NT2/D1 (cell line): ENCODE measurements at regions not wholly inside any gene's neighbourhood (a gene's known extent, or its start where the extent isn't known, plus 50 kb on each side); places are given as distances from the start of the nearest gene placed in this dataset.

Experiments used
- DNase-seq: peaks from one replicate; pipeline ENCODE4 v3.0.0-alpha.2; 2011; ENCODE audit warnings: low read depth, low spot score
- H3K27me3 ChIP-seq: 2 replicates; pipeline ENCODE4 v1.6.0; 2011; ENCODE audit warnings: mild to moderate bottlenecking; ENCODE audit not compliant: insufficient read length, insufficient read depth
- H3K36me3 ChIP-seq: 2 replicates; pipeline ENCODE4 v1.6.1; 2011; ENCODE audit warnings: mild to moderate bottlenecking, low read length, mixed read lengths; ENCODE audit not compliant: insufficient read depth, insufficient read length
- H3K4me1 ChIP-seq: 2 replicates; pipeline ENCODE4 v1.5.1; 2011; ENCODE audit not compliant: insufficient read depth, insufficient read length
- H3K4me3 ChIP-seq: 2 replicates; pipeline ENCODE4 v1.5.1; 2011; ENCODE audit warnings: low read depth; ENCODE audit not compliant: insufficient read length
- H3K9ac ChIP-seq: 2 replicates; pipeline ENCODE4 v1.6.0; 2011; ENCODE audit warnings: low read depth; ENCODE audit not compliant: insufficient read length
- H3K9me3 ChIP-seq: 2 replicates; pipeline ENCODE4 v1.5.1; 2011; ENCODE audit warnings: mild to moderate bottlenecking, low read length; ENCODE audit not compliant: insufficient read depth
- SUZ12 ChIP-seq: IDR thresholded peaks from 2 replicates; pipeline ENCODE4 v1.6.1; 2011; ENCODE audit not compliant: insufficient read length, insufficient read depth; ENCODE audit errors: extremely low read depth
- YY1 ChIP-seq: IDR thresholded peaks from 2 replicates; pipeline ENCODE4 v1.6.1; 2011; ENCODE audit not compliant: insufficient read length, insufficient read depth
- ZNF274 ChIP-seq: IDR thresholded peaks from 2 replicates; pipeline ENCODE4 v1.6.1; 2011; ENCODE audit warnings: mild to moderate bottlenecking, low read depth, low read length

GRCh38 chr1:95956215-95956614 lies 722.2 kb downstream of the RWDD3 start:
- DNase-seq = no peak
- H3K9ac ChIP-seq = no peak overlapping the region
- TF ChIP-seq YY1 (no peak), ZNF274 (no peak), SUZ12 (no peak)

DNA sequence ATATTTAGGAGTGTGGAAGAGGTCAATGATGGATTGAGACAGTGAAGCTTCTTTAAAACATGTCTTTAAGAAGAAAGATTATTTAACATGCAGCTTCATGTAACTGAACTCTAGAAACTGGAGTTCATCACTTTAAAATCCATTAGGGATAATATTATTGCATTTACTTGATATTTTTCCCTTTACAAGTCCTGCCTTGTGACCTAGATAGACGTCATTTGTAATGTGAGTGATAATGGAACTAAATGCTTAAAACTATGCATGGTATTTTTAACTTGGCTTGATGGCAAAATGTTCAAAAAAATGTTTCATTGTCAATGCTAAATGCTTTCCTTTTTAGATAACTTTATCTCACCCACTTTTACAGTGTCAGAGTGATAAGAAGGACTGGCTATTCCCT lies 723.7 kb downstream of the RWDD3 start:
- Histone ChIP-seq H3K4me1 (no peaks in the 10 kb centered on the region), H3K27me3 (no peaks in the 10 kb centered on the region), H3K4me3 (no peak overlapping the region), H3K9ac (no peak overlapping the region), H3K36me3 (no peaks in the 10 kb centered on the region), H3K9me3 (0 out of 2 replicates have a peak, but pooled peaks cover 4% of the 10 kb centered on the region)
- no peak for TF ChIP-seq YY1
- TF ChIP-seq ZNF274 = no peak
- TF ChIP-seq SUZ12 = no peak
- no peak for DNase-seq

More at GRCh38 chr1:95956215-95956614, 722.2 kb downstream of the RWDD3 start:
- Histone ChIP-seq H3K4me3 (no peak overlapping the region), H3K36me3 (no peaks in the 10 kb centered on the region), H3K9me3 (0 out of 2 replicates have a peak, but pooled peaks cover 4% of the 10 kb centered on the region), H3K4me1 (no peaks in the 10 kb centered on the region), H3K27me3 (no peaks in the 10 kb centered on the region)

- no peak for DNase-seq
- no peak overlapping the region for H3K9ac ChIP-seq
- no peak overlapping the region for H3K4me3 ChIP-seq
- no peaks in the 10 kb centered on the region for H3K9me3 ChIP-seq
- TF ChIP-seq YY1 = no peak
- no peak for TF ChIP-seq SUZ12
- TF ChIP-seq ZNF274 = no peak
- H3K4me1 ChIP-seq = no peaks in the 10 kb centered on the region
- H3K27me3 ChIP-seq = no peaks in the 10 kb centered on the region
- H3K36me3 ChIP-seq = no peaks in the 10 kb centered on the region
Observed at GRCh38 chr1:95966866-95967265, 732.9 kb downstream of the RWDD3 start.

- Histone ChIP-seq H3K9me3 (no peaks in the 10 kb centered on the region), H3K27me3 (no peaks in the 10 kb centered on the region), H3K9ac (no peak overlapping the region), H3K36me3 (no peaks in the 10 kb centered on the region), H3K4me3 (no peak overlapping the region), H3K4me1 (peaks cover 4% of the 10 kb centered on the region)
- DNase-seq = no peak
- TF ChIP-seq YY1 = no peak
- no peak for TF ChIP-seq ZNF274
- no peak for TF ChIP-seq SUZ12
Observed at GRCh38 chr1:95974586-95974985, 740.6 kb downstream of the RWDD3 start.

- Histone ChIP-seq H3K27me3 (no peaks in the 10 kb centered on the region), H3K4me1 (no peaks in the 10 kb centered on the region), H3K36me3 (no peaks in the 10 kb centered on the region), H3K9ac (no peak overlapping the region), H3K4me3 (no peak overlapping the region), H3K9me3 (no peaks in the 10 kb centered on the region)
- no peak for TF ChIP-seq ZNF274
- no peak for TF ChIP-seq SUZ12
- TF ChIP-seq YY1 = no peak
- no peak for DNase-seq
Observed at GRCh38 chr1:95982711-95983110, 738.9 kb upstream of the PTBP2 start.

GRCh38 chr1:95983831-95984230 lies 737.8 kb upstream of the PTBP2 start:
- no peaks in the 10 kb centered on the region for H3K9me3 ChIP-seq
- no peak for DNase-seq
- no peaks in the 10 kb centered on the region for H3K4me1 ChIP-seq
- no peak overlapping the region for H3K4me3 ChIP-seq
- no peaks in the 10 kb centered on the region for H3K36me3 ChIP-seq
- TF ChIP-seq YY1 = no peak
- no peaks in the 10 kb centered on the region for H3K27me3 ChIP-seq
- H3K9ac ChIP-seq = no peak overlapping the region

DNA sequence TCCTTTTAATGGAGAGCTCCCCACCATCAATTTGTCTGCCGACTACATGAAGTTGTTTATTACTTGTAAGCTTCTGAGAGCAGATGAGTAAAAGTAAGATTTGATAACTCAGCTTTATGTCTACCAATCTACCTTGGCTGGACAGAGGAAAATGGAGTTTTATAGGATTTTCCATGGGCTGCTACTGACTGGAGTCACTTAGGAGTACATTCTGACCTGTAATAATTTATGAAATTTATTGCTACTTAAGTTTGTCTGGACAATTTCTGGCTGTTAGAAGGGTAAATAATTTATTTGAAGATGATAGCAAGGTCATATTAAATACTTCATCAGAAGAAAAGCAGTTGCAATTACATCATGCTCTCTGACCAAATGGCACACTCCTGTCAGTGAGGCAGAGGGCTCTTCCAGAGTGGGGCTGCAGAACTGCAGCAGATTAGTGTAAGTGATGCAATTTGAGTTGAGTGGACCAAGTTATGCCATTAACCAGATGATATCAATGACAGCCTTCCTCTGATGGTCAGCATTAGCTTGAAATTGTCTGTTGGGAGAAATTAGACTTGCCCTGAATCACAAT lies 736.7 kb upstream of the PTBP2 start:
- no peaks in the 10 kb centered on the region for H3K9me3 ChIP-seq
- no peaks in the 10 kb centered on the region for H3K27me3 ChIP-seq
- H3K36me3 ChIP-seq = no peaks in the 10 kb centered on the region
- TF ChIP-seq ZNF274 (no peak), SUZ12 (no peak), YY1 (no peak)
- no peak for DNase-seq
- no peak overlapping the region for H3K9ac ChIP-seq
- no peak overlapping the region for H3K4me3 ChIP-seq
- H3K4me1 ChIP-seq = no peaks in the 10 kb centered on the region

GRCh38 chr1:95990033-95990432 lies 731.6 kb upstream of the PTBP2 start:
- DNase-seq = no peak
- no peaks in the 10 kb centered on the region for H3K27me3 ChIP-seq
- TF ChIP-seq SUZ12 = no peak
- TF ChIP-seq ZNF274 = no peak
- no peak for TF ChIP-seq YY1
- H3K4me3 ChIP-seq = no peak overlapping the region
- H3K9me3 ChIP-seq = no peaks in the 10 kb centered on the region
- H3K36me3 ChIP-seq = no peaks in the 10 kb centered on the region
- no peaks in the 10 kb centered on the region for H3K4me1 ChIP-seq
- H3K9ac ChIP-seq = no peak overlapping the region
